ENCODE measurements at regions not wholly inside any gene's neighbourhood (a gene's known extent, or its start where the extent isn't known, plus 50 kb on each side); places are given as distances from the start of the nearest gene placed in this dataset.
"Not testable (repeated sequence)": the region's sequence is repeated elsewhere in the genome, so short reads cannot be mapped to it uniquely, and the experiment has no call there.

DNA sequence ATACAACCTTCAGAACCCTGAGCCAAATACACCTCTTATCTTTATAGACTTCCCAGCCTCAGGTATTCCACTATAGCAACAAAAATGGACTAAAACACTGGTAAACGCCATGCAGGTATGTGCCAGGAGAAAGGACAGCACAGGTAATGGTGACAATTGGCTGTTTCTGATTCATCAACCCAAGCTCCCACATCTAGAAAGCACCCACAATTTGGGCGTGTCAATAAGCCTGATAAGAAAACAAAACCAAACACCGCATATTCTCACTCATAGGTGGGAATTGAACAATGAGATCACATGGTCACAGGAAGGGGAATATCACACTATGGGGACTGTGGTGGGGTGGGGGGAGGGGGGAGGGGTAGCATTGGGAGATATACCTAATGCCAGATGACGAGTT lies 348.5 kb downstream of the GADD45G start:
- peaks cover 43% of the 10 kb centered on the region for H3K4me1 ChIP-seq (ENCODE audit: control insufficient read depth, insufficient read depth, low read length)
- DNase-seq (ENCODE audit: low read depth); H3K9ac ChIP-seq (ENCODE audit: low read length); H3K27me3 ChIP-seq (replicated peaks; ENCODE audit: control insufficient read depth, insufficient read depth, low read length); H3K36me3 ChIP-seq (ENCODE audit: control insufficient read depth, insufficient read depth, low read length, severe bottlenecking); H3K4me3 ChIP-seq (ENCODE audit: low read length); H3K9me3 ChIP-seq (ENCODE audit: control insufficient read depth, low read length): not testable (repeated sequence)

DNA sequence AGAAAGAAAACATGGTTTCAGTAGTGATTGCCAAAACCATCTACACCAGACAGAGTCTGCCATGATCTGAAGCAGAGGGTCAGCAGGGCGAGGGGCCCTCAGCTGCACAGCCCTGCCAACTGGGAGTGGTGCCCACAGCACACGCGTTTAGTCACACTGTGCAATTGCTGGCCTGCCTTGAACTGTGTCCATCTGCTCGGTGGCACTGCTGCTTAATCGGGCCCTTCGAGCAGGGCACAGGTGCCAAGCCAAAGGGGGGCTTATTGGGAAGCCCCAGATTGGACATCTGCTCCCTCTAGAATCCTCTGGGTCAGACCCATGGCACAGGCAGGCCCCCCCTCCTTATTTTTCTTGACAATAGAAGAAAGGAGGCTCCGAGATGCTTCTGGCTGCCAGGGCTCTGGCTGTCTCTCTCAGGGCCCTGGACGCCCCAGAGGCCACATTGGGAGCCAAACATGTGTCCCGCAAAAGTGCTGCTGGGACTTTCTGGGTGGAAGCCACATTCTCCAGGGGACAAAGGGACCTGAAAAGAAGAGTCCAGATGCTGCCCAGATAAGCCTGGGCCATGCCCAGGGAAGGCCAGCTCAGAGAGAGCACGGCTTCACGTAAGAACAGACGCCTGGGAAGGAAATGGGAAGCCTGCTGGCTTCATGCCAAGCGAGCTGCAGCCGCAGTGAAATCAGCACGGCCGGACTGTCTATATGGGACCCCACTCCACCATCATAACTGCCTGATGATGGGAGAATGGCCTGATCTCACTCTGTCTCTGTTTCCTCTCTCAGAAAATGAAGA lies 349.2 kb downstream of the GADD45G start:
- Histone ChIP-seq H3K9ac (ENCODE audit: low read length) (no peak overlapping the region), H3K27me3 (replicated peaks; ENCODE audit: control insufficient read depth, insufficient read depth, low read length) (no peaks in the 10 kb centered on the region), H3K9me3 (ENCODE audit: control insufficient read depth, low read length) (no peaks in the 10 kb centered on the region), H3K36me3 (ENCODE audit: control insufficient read depth, insufficient read depth, low read length, severe bottlenecking) (no peaks in the 10 kb centered on the region), H3K4me1 (ENCODE audit: control insufficient read depth, insufficient read depth, low read length) (peaks cover 43% of the 10 kb centered on the region), H3K4me3 (ENCODE audit: low read length) (no peak overlapping the region)
- DNase-seq (ENCODE audit: low read depth) = no peak

DNA sequence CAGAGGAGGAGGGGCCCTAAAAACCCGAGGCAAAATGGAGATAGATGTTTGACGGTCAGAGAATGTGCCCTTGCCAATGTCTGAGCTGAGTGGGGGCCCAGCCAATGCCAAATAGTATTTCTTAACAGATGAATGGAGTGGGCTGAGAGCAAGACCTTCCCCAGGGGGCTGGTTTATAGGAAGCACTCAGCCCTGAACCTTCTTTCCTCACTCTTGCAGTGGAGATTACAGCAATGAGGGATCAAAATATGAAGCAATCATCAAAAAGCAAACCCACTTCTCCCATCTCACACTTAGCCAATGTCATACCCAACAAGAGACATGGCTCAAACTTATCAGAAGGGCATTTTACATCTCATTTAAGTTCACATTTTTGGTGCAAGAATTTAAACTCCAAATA lies 350.3 kb downstream of the GADD45G start:
- Histone ChIP-seq H3K9ac (ENCODE audit: low read length) (no peak overlapping the region), H3K27me3 (replicated peaks; ENCODE audit: control insufficient read depth, insufficient read depth, low read length) (no peaks in the 10 kb centered on the region), H3K4me3 (ENCODE audit: low read length) (no peak overlapping the region)

DNA sequence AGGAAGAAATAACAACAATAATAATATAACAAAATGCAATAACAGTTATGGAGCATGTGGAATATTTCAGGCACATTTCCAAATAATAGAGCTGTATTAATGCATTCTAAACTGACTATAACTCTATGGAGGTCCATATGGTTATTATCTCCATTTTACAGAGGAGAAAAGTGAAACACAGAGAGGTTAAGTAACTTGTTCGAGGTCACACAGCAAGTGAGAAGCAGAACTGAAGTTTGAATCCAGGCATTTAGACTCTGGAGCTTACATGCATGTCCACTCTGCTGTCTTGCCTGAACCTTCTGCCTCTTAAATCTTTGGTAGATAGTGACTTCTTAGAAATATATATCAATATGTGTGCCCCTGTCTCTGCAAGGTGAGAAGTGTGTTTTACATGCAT lies 350.8 kb downstream of the GADD45G start:
- H3K4me1 ChIP-seq (ENCODE audit: control insufficient read depth, insufficient read depth, low read length) = peaks cover 43% of the 10 kb centered on the region
- DNase-seq (ENCODE audit: low read depth) = no peak
- H3K27me3 ChIP-seq (replicated peaks; ENCODE audit: control insufficient read depth, insufficient read depth, low read length) = no peaks in the 10 kb centered on the region
- H3K36me3 ChIP-seq (ENCODE audit: control insufficient read depth, insufficient read depth, low read length, severe bottlenecking) = no peaks in the 10 kb centered on the region
- no peak overlapping the region for H3K4me3 ChIP-seq (ENCODE audit: low read length)
- H3K9ac ChIP-seq (ENCODE audit: low read length) = no peak overlapping the region
- H3K9me3 ChIP-seq (ENCODE audit: control insufficient read depth, low read length) = no peaks in the 10 kb centered on the region

More for the DNA sequence above, 350.3 kb downstream of the GADD45G start:
- no peak for DNase-seq (ENCODE audit: low read depth)
- Histone ChIP-seq H3K36me3 (ENCODE audit: control insufficient read depth, insufficient read depth, low read length, severe bottlenecking) (no peaks in the 10 kb centered on the region), H3K9me3 (ENCODE audit: control insufficient read depth, low read length) (no peaks in the 10 kb centered on the region), H3K4me1 (ENCODE audit: control insufficient read depth, insufficient read depth, low read length) (peaks cover 43% of the 10 kb centered on the region)

DNA sequence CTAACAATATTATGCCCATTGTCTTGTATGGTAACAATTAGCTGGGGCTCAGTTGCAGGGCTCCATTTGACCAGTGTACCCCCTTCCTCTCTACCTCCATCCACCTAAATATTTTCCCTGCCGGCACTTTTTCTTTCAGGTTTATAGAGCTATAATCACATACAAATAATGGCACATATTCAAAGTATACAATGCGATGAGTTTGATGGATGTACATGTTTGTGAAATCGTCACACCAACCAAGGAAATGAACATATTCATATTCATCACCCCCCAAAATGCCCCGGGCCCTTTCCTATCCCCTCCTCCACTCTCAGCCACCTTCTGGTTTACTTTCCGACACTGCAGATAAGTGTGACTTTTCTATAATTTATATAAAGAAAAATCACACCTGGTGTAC lies 351.5 kb downstream of the GADD45G start:
- Histone ChIP-seq H3K9ac (ENCODE audit: low read length) (no peak overlapping the region), H3K4me3 (ENCODE audit: low read length) (no peak overlapping the region), H3K36me3 (ENCODE audit: control insufficient read depth, insufficient read depth, low read length, severe bottlenecking) (no peaks in the 10 kb centered on the region), H3K4me1 (ENCODE audit: control insufficient read depth, insufficient read depth, low read length) (peaks cover 39% of the 10 kb centered on the region), H3K9me3 (ENCODE audit: control insufficient read depth, low read length) (no peaks in the 10 kb centered on the region), H3K27me3 (replicated peaks; ENCODE audit: control insufficient read depth, insufficient read depth, low read length) (no peaks in the 10 kb centered on the region)
- no peak for DNase-seq (ENCODE audit: low read depth)

DNA sequence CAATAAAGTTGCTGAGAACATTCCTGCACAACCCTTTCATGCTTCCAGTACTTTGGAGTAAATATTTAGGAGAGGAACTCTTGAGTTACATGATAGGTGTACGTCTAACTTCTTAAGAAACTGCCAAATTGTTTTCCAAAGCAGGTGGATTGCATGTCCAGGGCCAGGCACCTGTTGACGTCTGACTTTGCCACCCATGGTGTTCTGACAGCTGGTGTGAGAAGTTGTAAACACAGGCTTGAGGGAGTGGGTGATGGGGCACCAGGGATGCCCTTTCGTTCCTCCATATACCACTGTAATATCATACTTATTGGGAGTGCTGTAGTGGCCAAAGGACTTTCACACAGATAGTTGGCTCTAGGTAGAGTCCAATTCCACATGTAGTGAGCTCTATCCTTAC lies 352.1 kb downstream of the GADD45G start:
- no peaks in the 10 kb centered on the region for H3K36me3 ChIP-seq (ENCODE audit: control insufficient read depth, insufficient read depth, low read length, severe bottlenecking)
- no peaks in the 10 kb centered on the region for H3K9me3 ChIP-seq (ENCODE audit: control insufficient read depth, low read length)
- peaks cover 38% of the 10 kb centered on the region for H3K4me1 ChIP-seq (ENCODE audit: control insufficient read depth, insufficient read depth, low read length)
- no peak overlapping the region for H3K9ac ChIP-seq (ENCODE audit: low read length)
- no peaks in the 10 kb centered on the region for H3K27me3 ChIP-seq (replicated peaks; ENCODE audit: control insufficient read depth, insufficient read depth, low read length)
- H3K4me3 ChIP-seq (ENCODE audit: low read length) = no peak overlapping the region
- DNase-seq (ENCODE audit: low read depth) = no peak

GRCh38 chr9:89958086-89958485 lies 353.3 kb downstream of the GADD45G start:
- no peaks in the 10 kb centered on the region for H3K36me3 ChIP-seq (ENCODE audit: control insufficient read depth, insufficient read depth, low read length, severe bottlenecking)
- H3K4me1 ChIP-seq (ENCODE audit: control insufficient read depth, insufficient read depth, low read length) = peaks cover 39% of the 10 kb centered on the region
- no peak for DNase-seq (ENCODE audit: low read depth)
- no peak overlapping the region for H3K4me3 ChIP-seq (ENCODE audit: low read length)
- H3K27me3 ChIP-seq (replicated peaks; ENCODE audit: control insufficient read depth, insufficient read depth, low read length) = no peaks in the 10 kb centered on the region
- no peak overlapping the region for H3K9ac ChIP-seq (ENCODE audit: low read length)
- no peaks in the 10 kb centered on the region for H3K9me3 ChIP-seq (ENCODE audit: control insufficient read depth, low read length)

DNA sequence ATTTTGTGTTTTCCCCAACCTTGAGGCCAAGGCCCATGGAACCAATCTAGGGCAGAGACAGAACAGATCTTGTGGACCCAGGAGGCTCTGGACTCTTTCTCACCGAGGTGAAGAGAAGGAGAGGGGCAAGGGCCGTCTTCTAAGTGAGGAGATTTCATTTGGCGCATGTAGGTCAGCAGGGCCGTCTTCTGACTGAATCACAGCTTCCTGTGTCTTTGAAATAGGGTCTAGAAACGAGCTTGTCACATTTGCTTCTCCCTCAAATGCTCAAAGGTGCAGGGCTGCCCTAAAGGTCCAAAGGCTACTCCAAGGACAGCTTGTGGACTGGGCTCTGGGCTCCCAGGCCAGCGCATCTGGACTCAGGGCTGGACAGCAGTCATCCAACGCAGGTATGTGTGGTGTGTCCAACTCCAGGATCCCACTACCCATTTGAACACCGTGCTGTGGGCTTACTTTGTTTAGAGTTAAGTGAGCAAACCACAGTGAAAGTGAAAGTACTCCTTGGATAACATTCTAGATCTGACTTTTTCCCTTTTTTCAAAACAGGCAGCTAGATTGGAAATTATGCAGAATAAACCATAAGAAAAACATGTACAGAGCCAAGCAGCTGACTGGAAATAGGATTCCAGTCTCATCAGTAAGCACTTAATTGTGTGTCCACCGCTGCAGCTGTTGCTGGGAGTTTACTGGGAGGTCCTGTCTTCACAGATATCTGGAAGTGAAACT lies 357.0 kb downstream of the GADD45G start:
- Histone ChIP-seq H3K9me3 (ENCODE audit: control insufficient read depth, low read length) (no peaks in the 10 kb centered on the region), H3K27me3 (replicated peaks; ENCODE audit: control insufficient read depth, insufficient read depth, low read length) (no peaks in the 10 kb centered on the region), H3K4me3 (ENCODE audit: low read length) (peak overlapping the region; percentile 67), H3K36me3 (ENCODE audit: control insufficient read depth, insufficient read depth, low read length, severe bottlenecking) (no peaks in the 10 kb centered on the region), H3K9ac (ENCODE audit: low read length) (peak overlapping the region; percentile 63), H3K4me1 (ENCODE audit: control insufficient read depth, insufficient read depth, low read length) (peaks cover 30% of the 10 kb centered on the region)
- DNase-seq (ENCODE audit: low read depth) = no peak

GRCh38 chr9:89963280-89963679 lies 358.5 kb downstream of the GADD45G start:
- no peaks in the 10 kb centered on the region for H3K9me3 ChIP-seq (ENCODE audit: control insufficient read depth, low read length)
- no peak overlapping the region for H3K4me3 ChIP-seq (ENCODE audit: low read length)
- peaks cover 30% of the 10 kb centered on the region for H3K4me1 ChIP-seq (ENCODE audit: control insufficient read depth, insufficient read depth, low read length)
- no peak overlapping the region for H3K9ac ChIP-seq (ENCODE audit: low read length)
- DNase-seq (ENCODE audit: low read depth) = no peak
- H3K27me3 ChIP-seq (replicated peaks; ENCODE audit: control insufficient read depth, insufficient read depth, low read length) = no peaks in the 10 kb centered on the region
- H3K36me3 ChIP-seq (ENCODE audit: control insufficient read depth, insufficient read depth, low read length, severe bottlenecking) = no peaks in the 10 kb centered on the region

DNA sequence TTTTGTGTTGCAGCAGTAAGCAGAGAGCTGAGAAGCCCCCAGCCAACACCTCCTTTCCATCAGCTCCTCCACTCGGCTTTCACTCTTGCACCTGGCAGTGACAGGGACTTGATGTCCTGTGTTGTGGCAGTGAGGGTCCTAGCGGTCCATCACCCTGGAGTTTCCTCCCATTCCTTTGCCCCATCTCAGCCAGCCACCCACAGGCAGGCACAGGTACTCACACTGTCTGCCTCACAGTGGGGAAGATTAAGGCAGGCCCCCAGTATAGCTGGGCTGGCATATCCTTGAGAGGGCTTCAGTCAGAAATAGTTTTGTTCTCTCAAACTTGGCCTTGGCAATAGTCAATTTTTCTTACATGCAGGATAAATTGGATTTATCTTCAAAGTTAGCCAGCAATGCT lies 362.7 kb downstream of the GADD45G start:
- H3K4me3 ChIP-seq (ENCODE audit: low read length) = no peak overlapping the region
- no peak for DNase-seq (ENCODE audit: low read depth)
- H3K36me3 ChIP-seq (ENCODE audit: control insufficient read depth, insufficient read depth, low read length, severe bottlenecking) = no peaks in the 10 kb centered on the region
- peaks cover 19% of the 10 kb centered on the region for H3K4me1 ChIP-seq (ENCODE audit: control insufficient read depth, insufficient read depth, low read length)
- H3K27me3 ChIP-seq (replicated peaks; ENCODE audit: control insufficient read depth, insufficient read depth, low read length) = no peaks in the 10 kb centered on the region
- H3K9ac ChIP-seq (ENCODE audit: low read length) = no peak overlapping the region
- H3K9me3 ChIP-seq (ENCODE audit: control insufficient read depth, low read length) = no peaks in the 10 kb centered on the region

GRCh38 chr9:89969156-89969675 lies 364.4 kb downstream of the GADD45G start:
- Histone ChIP-seq H3K27me3 (replicated peaks; ENCODE audit: control insufficient read depth, insufficient read depth, low read length) (no peaks in the 10 kb centered on the region), H3K36me3 (ENCODE audit: control insufficient read depth, insufficient read depth, low read length, severe bottlenecking) (no peaks in the 10 kb centered on the region), H3K4me3 (ENCODE audit: low read length) (no peak overlapping the region), H3K9me3 (ENCODE audit: control insufficient read depth, low read length) (no peaks in the 10 kb centered on the region), H3K4me1 (ENCODE audit: control insufficient read depth, insufficient read depth, low read length) (peaks cover 8% of the 10 kb centered on the region), H3K9ac (ENCODE audit: low read length) (no peak overlapping the region)
- DNase-seq (ENCODE audit: low read depth) = no peak
